ENCODE measurements at regions not wholly inside any gene's neighbourhood (a gene's known extent, or its start where the extent isn't known, plus 50 kb on each side); places are given as distances from the start of the nearest gene placed in this dataset.

DNA sequence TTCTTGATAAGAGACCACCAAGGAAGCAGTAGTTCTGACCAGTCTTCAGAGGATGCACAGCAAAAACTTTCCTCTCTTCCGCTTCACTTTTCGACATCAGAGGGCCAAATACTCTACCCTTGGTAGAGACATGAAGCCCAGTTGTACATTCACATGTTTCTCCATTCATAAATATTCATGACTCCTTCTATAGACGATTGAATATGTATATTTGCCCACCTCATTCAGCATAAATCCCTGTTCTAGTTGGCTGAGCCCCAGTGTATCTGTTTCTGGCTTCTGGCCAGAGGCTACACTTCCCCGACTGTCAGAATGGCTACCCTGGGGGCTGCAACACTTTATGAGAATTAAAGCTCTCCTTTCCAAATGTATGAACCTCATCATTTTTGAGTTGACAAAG lies 258.5 kb downstream of the ASXL3 start:
- Histone ChIP-seq H3K36me3 (ENCODE audit: insufficient read depth, low read length, poor library complexity, severe bottlenecking) (no peaks in the 10 kb centered on the region), H3K4me3 (ENCODE audit: low read depth, low read length, poor library complexity, severe bottlenecking) (no peak overlapping the region), H3K4me1 (ENCODE audit: insufficient read depth, low read length, poor library complexity, severe bottlenecking) (peaks cover 18% of the 10 kb centered on the region), H3K27me3 (replicated peaks; ENCODE audit: insufficient read depth, low read depth, low read length, poor library complexity) (no peaks in the 10 kb centered on the region), H3K27ac (ENCODE audit: low read depth, low read length, poor library complexity, severe bottlenecking) (no peak overlapping the region), H3K9me3 (ENCODE audit: low read depth, low read length, poor library complexity, severe bottlenecking) (no peaks in the 10 kb centered on the region)
- intact Hi-C loops (cut with micrococcal nuclease; ENCODE audit: unreplicated experiment): loop anchor here (10.0 kb wide), 3 partner anchors 388 to 948 kb away; partner anchors contain the start of gene NOL4
- CTCF ChIA-PET: no interaction called here
- POLR2A ChIA-PET (ENCODE audit: low non-redundant PET): no interaction called here
- peak; percentile 45 for DNase-seq (ENCODE audit: low spot score)
- BruUV-seq (replicated peaks): no TSS peak
- TF ChIP-seq EZH2 (IDR thresholded peaks at IDR 0.05; ENCODE audit: borderline replicate concordance, low read depth, low read length, poor library complexity, severe bottlenecking): no peak
- TF ChIP-seq, protein P1, sequence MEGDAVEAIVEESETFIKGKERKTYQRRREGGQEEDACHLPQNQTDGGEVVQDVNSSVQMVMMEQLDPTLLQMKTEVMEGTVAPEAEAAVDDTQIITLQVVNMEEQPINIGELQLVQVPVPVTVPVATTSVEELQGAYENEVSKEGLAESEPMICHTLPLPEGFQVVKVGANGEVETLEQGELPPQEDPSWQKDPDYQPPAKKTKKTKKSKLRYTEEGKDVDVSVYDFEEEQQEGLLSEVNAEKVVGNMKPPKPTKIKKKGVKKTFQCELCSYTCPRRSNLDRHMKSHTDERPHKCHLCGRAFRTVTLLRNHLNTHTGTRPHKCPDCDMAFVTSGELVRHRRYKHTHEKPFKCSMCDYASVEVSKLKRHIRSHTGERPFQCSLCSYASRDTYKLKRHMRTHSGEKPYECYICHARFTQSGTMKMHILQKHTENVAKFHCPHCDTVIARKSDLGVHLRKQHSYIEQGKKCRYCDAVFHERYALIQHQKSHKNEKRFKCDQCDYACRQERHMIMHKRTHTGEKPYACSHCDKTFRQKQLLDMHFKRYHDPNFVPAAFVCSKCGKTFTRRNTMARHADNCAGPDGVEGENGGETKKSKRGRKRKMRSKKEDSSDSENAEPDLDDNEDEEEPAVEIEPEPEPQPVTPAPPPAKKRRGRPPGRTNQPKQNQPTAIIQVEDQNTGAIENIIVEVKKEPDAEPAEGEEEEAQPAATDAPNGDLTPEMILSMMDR (conservative IDR thresholded peaks at IDR 0.05; ENCODE audit: low read depth, low read length): no peak

DNA sequence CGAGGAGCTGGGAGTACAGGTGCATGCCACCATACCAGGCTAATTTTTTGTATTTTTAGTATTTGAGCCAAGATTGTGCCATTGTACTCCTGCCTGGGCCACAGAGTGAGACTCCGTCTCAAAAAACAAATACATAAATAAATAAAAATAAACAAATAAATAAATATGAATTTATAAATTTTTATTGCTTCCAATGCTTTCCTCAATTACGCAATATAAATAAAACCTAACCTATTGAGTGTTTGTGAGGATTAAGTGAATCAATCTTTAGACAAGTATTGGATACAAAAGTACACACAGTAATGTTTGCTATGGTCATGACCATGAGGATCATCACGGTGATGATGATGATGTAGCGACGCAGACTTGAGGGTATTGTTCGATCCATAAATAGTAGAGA lies 257.4 kb downstream of the ASXL3 start:
- no peak for DNase-seq (ENCODE audit: low spot score)
- intact Hi-C loops (cut with micrococcal nuclease; ENCODE audit: unreplicated experiment): loop anchor here (10.0 kb wide), 3 partner anchors 389 to 949 kb away; partner anchors contain the start of gene NOL4
- H3K36me3 ChIP-seq (ENCODE audit: insufficient read depth, low read length, poor library complexity, severe bottlenecking): no peaks in the 10 kb centered on the region
- peaks cover 18% of the 10 kb centered on the region for H3K4me1 ChIP-seq (ENCODE audit: insufficient read depth, low read length, poor library complexity, severe bottlenecking)
- no peaks in the 10 kb centered on the region for H3K9me3 ChIP-seq (ENCODE audit: low read depth, low read length, poor library complexity, severe bottlenecking)
- H3K4me3 ChIP-seq (ENCODE audit: low read depth, low read length, poor library complexity, severe bottlenecking): no peak overlapping the region
- no TSS peak for BruUV-seq (replicated peaks)
- no peak overlapping the region for H3K27ac ChIP-seq (ENCODE audit: low read depth, low read length, poor library complexity, severe bottlenecking)
- ChIA-PET POLR2A (ENCODE audit: low non-redundant PET) (no interaction called here), CTCF (no interaction called here)
- TF ChIP-seq, protein P1 (conservative IDR thresholded peaks at IDR 0.05; ENCODE audit: low read depth, low read length): no peak
- no peak for TF ChIP-seq EZH2 (IDR thresholded peaks at IDR 0.05; ENCODE audit: borderline replicate concordance, low read depth, low read length, poor library complexity, severe bottlenecking)
- no peaks in the 10 kb centered on the region for H3K27me3 ChIP-seq (replicated peaks; ENCODE audit: insufficient read depth, low read depth, low read length, poor library complexity)

DNA sequence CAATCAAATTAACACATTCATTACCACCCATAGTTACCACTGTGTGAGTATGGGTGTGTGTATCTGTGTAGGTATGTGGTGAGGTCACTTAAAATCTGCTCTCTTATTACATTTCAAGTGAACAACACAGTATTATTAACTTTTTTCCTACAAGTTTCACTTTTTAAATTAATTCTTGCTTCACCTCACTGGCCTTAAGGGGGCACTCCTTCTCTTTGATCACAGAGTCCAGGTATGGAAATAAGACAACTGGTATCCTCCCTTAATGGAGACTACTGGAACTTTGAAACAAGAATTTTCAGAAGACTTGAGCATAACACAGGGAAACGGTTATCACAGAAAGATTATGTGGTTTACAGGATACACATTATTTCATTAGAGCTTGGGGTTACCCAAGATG lies 255.8 kb downstream of the ASXL3 start:
- Histone ChIP-seq H3K27ac (ENCODE audit: low read depth, low read length, poor library complexity, severe bottlenecking) (no peak overlapping the region), H3K36me3 (ENCODE audit: insufficient read depth, low read length, poor library complexity, severe bottlenecking) (no peaks in the 10 kb centered on the region), H3K4me1 (ENCODE audit: insufficient read depth, low read length, poor library complexity, severe bottlenecking) (peaks cover 14% of the 10 kb centered on the region), H3K27me3 (replicated peaks; ENCODE audit: insufficient read depth, low read depth, low read length, poor library complexity) (no peaks in the 10 kb centered on the region), H3K4me3 (ENCODE audit: low read depth, low read length, poor library complexity, severe bottlenecking) (no peak overlapping the region), H3K9me3 (ENCODE audit: low read depth, low read length, poor library complexity, severe bottlenecking) (no peaks in the 10 kb centered on the region)
- POLR2A ChIA-PET (ENCODE audit: low non-redundant PET): interaction anchor here (0.6 kb wide), 1 partner anchor 1861 kb away, joined by 5 read pairs; no protein-coding TSS in a partner anchor
- peak; percentile 47 for DNase-seq (ENCODE audit: low spot score)
- TF ChIP-seq EZH2 (IDR thresholded peaks at IDR 0.05; ENCODE audit: borderline replicate concordance, low read depth, low read length, poor library complexity, severe bottlenecking): no peak
- TF ChIP-seq, protein P1 (conservative IDR thresholded peaks at IDR 0.05; ENCODE audit: low read depth, low read length): peak; percentile 55
- BruUV-seq (replicated peaks): no TSS peak
- intact Hi-C loops (cut with micrococcal nuclease; ENCODE audit: unreplicated experiment): loop anchor here (10.0 kb wide), 3 partner anchors 391 to 951 kb away; partner anchors contain the start of gene NOL4
- CTCF ChIA-PET: no interaction called here

All from A673 (cell line).